GM12872 (cell line): ENCODE measurements at regions not wholly inside any gene's neighbourhood (a gene's known extent, or its start where the extent isn't known, plus 50 kb on each side); places are given as distances from the start of the nearest gene placed in this dataset.

Experiments used
- CTCF ChIP-seq: IDR thresholded peaks from 3 replicates; pipeline ENCODE4 v1.5.1; 2011; ENCODE audit warnings: low read depth, mild to moderate bottlenecking, low read length, moderate library complexity; ENCODE audit not compliant: insufficient read depth

GRCh38 chr4:81353861-81354260 is 117.8 kb downstream of the RASGEF1B start:
- no peak for TF ChIP-seq CTCF

GRCh38 chr4:81352446-81352835 is 119.3 kb downstream of the RASGEF1B start:
- TF ChIP-seq CTCF, result no peak

GRCh38 chr4:81351654-81352445 is 119.9 kb downstream of the RASGEF1B start:
- TF ChIP-seq CTCF, result peak; percentile 90

GRCh38 chr4:81350040-81350439 is 121.7 kb downstream of the RASGEF1B start:
- TF ChIP-seq CTCF, result no peak

GRCh38 chr4:81348778-81349094 is 123.0 kb downstream of the RASGEF1B start:
- TF ChIP-seq CTCF, result no peak

GRCh38 chr4:81348086-81348777 is 123.5 kb downstream of the RASGEF1B start:
- no peak for TF ChIP-seq CTCF

GRCh38 chr4:81346719-81347118 is 125.0 kb downstream of the RASGEF1B start:
- TF ChIP-seq CTCF, result no peak
